Fibroblast of skin of abdomen (primary cell): ENCODE measurements at regions not wholly inside any gene's neighbourhood (a gene's known extent, or its start where the extent isn't known, plus 50 kb on each side); places are given as distances from the start of the nearest gene placed in this dataset.

Experiments used
- DNase-seq: peaks from one replicate; pipeline ENCODE4 v3.0.0-alpha.2; 2013

DNA sequence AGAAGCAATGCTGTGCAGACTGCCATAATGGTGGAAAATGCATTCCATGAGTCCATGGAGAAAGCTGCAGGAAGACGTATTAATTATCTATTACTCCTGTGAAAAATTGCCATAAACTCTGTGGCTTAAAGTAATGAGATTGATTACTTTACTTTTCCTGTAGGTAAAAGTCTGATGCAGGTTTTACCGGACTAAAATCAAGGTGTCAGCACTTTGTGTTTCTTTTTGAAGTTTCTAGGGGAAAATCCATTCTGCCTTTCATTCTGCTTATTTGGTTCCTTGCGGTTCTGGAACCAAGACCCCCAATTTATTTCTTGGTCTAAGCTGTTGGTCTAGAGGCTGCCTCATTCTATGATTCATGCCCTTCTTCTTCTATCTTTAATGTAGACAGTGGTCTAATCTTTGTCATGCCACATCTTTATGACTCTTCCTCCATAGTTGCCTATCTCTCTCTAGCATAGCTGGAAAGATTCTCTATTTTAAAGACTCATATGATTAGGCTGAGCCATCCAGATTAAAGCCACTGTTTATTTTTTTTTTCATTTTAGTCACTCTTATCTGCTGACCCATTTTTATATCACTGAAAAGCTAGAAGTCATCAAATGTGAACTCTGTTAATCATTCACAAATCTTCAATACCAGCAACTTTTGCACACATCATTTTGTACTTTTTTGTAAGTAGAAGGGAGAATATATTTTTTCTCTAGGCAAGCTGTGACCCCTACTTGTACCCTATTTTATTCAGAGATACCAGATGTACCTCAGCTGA is 2056.4 kb downstream of the PCDH7 start:
- no peak for DNase-seq

DNA sequence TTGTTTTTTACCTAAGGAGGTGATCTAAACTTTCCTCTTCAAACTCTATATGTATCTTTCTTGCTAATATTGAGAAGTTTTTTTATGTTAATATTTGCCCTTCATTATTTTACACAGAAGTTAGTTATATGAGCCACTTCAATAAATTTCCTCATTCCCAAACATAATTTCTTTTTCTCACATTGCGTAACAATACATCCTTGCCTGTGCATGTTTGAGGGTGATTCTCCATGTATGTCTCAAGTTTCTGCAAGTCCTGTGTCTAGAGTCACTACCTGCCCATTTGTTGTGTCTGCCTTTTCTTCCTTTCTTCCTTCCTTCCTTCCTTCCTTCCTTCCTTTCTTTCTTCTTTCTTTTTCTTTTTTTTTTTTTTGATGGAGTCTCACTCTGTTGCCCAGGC is 2057.9 kb downstream of the PCDH7 start:
- DNase-seq = no peak

DNA sequence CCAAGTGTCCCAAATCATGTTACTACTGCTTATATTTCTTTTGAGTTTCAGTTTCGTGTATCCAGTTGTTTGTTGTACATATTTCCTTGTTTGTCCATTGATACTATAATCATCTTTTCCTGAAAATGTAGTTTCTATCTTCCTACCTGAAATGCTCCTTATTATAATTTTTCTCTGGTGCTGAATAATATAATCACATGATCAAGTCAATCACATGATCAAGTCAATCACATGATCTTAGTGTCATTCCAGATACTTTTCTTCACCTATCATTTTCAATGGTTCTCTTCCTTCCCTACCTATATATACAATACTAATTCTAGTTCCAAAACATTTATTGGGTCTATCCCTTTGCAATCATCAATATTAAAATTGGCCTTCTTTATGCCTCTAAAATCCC is 2058.8 kb downstream of the PCDH7 start:
- no peak for DNase-seq

- DNase-seq = peak; percentile 18
Observed at GRCh38 chr4:32789026-32789608, 2068.9 kb downstream of the PCDH7 start.

DNA sequence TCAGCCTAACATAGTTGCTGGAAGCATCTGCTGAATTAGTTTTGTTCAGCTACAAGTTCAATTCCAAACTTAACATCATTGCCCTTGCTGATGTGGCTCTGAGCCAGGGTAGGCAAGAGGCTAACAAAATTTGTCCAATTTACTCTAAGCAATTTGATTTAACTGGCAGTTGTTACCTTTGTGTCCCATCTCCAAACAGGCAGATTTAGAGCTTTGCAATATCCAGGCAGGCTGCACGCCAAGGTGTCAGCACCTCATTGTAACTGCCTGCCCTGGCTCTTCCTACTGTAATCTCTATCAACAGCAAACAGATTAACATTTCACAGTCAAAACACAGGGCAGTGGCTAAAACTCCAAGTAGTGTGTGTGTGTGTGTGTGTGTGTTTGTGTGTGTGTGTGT is 2070.6 kb downstream of the PCDH7 start:
- DNase-seq = no peak

DNA sequence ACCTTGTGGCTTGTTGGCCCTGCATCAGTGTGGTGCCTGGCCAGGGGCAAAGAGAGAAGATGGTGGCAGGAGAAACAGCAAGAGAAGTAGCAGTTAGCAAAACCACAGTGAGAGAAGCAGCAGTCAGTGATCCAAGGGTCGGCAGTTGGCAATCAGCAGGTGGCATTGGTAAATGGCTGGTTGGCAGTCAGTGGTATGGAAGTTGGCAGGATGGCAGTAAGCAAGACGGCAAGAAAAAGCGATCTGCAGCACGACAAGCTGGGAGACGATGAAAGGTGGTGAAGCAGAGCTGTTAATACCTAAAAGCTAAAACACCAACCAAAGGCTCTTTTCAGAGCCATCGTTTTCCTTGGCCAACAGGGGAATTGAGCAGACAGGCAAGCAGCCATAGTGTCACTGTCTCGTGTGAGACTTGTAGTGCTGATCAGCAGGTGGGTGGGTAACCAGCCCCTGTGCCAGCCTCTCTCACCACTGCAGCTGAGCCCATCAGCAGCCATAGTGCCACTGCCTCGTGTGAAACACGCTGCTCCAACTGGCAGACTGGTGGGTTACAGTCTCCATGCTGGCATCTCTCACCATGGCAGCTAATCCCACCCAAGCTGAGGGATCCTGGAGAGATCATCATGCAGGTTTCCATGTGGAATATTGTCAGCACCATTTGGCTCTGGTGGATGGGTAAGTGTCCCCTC is 2078.4 kb downstream of the PCDH7 start:
- DNase-seq = no peak

DNA sequence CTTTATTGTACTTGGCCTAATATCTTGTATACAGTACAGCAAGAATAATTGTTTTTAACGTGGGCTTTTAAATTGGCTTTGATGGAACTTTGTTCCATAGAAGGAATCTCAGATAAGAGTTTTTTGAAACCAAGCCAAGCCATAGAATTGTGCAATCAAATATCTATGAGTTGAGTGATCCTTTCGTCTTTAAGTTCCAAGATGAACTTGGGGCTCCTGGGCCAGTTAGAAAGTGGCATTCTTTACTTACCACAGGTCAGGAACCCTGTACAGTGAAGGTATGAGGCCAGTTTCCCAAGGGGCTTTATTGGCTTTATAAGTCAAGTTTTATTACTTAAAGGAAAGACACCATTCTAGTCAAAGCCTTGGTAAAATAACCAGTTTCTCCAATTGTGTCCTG is 2104.2 kb downstream of the PCDH7 start:
- peak; percentile 49 for DNase-seq

DNA sequence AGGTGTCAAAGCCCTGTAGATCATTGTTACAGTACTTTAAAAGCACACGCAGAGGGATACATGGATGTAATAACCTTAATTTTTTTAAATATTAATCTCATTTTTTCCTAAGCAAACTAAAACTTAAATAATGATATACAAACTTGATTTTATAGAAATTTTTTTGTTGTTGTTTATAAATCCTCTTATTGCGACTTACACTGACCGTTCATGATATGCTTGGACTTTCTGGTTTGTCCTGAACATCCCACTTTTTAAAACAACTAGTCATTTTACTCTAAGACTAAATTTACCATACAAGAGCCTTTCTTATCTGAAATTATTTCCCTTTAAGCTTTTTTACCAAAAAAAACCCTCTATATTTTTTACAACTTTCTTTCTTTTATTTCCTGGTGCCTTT is 2106.0 kb downstream of the PCDH7 start:
- DNase-seq = no peak

- no peak for DNase-seq
Observed at GRCh38 chr4:32830160-32830559, 2110.0 kb downstream of the PCDH7 start.

GRCh38 chr4:32831104-32831503 is 2110.9 kb downstream of the PCDH7 start:
- no peak for DNase-seq

DNA sequence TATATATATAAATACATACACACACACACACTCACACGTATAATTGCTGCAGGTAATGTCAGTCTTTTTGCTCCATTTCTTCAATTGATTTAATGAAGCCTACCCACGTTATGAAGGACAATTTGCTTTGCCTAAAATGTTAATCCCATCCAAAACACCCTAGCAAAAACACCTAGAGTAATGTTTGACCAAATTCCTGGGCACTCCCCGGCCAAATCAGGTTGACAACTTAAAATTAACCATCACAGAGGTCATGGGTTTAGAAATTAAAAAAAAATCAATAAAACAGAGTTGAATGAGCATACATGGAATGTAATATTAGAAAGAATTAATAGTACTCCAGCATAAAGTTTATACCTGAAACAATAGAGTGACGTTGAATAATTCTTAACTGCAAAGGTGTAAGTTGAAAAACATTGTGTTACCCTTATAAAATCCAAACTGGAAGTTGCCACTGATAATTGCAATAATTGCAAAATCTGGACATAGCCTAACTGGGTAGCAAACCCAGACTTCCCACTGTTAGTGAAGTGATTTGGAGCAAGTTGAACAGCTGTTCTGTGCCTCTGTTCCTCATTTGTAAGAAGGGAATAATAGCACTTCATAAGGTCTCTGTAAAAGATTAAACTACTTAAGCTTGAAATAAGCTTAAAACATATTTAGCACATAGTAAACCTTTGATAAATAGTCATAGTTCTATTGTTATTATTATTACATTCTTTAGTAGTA is 2120.5 kb downstream of the PCDH7 start:
- DNase-seq = no peak

GRCh38 chr4:32841217-32841616 is 2121.0 kb downstream of the PCDH7 start:
- DNase-seq = no peak

- no peak for DNase-seq
Observed at GRCh38 chr4:32847461-32847860, 2127.3 kb downstream of the PCDH7 start.

- no peak for DNase-seq
Observed at GRCh38 chr4:32855622-32856021, 2135.5 kb downstream of the PCDH7 start.

DNA sequence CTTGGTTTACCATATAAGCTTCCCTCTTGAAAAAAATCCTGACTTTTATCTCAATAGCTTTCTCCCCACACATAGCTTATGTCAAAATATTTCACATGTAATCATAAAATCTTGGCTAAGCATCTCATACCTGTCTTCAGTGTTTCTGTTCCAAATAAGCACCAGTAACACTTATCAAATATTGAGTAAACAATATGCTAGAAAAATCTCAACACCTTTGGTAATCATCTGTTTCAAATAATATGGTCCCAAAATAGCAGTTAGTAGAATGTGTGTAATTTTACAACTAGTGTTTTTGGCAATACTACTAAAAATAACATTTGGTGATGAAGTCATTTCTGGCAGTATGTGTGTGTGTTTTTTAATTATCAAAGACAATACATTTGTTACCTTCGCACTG is 2138.2 kb downstream of the PCDH7 start:
- no peak for DNase-seq

DNA sequence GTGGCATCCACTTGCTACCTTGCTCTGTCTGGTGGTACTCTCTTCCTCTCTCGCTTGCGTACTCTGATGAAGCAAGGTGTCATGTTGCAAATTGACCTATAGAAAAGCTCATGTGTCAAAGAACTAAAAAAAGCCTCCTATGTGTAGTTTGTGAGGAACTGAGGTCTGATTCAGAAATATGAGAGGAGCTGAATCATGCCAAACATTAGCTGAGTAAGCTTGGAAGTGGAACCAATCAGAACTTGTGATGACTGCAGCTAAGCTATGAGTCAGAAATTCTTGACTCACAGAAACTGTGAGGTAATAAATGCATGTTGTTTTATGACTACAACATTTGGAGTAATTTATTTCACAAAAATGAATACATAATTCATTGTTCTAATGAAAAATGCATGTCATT is 2138.8 kb downstream of the PCDH7 start:
- peak; percentile 81 for DNase-seq

DNA sequence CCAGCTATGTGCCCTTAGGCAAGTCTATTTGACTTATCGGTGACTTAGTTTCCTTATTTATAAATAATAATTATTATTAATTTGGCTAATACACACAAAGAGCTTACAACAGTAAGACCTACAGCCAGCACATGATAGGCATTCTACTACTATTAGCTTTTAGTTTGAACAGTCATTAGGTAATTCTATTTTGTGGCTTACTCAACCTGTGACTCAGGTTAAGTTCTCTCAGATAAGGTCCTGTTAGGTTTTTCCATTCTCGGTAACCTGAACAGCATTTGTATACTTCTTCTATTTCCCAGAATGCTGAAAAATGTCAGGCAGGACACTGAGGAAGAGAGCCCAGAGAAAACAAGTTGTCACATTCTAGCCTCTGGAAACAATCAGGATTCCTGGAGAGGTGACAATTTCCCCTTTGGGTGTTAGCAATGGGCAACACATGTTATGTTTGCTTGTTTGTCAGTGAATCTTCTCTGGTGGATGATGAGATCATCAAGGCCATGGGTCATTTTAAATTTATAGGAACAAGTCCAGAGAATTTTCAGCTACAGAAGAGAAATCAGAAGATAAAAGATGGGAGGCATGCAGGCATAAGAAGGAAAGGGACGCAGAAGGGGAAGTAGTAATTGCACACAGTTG is 2144.7 kb downstream of the PCDH7 start:
- no peak for DNase-seq

GRCh38 chr4:32876546-32876945 is 2156.4 kb downstream of the PCDH7 start:
- DNase-seq = no peak

GRCh38 chr4:32879913-32880312 is 2159.7 kb downstream of the PCDH7 start:
- no peak for DNase-seq

GRCh38 chr4:32884198-32884597 is 2164.0 kb downstream of the PCDH7 start:
- DNase-seq = peak; percentile 39

DNA sequence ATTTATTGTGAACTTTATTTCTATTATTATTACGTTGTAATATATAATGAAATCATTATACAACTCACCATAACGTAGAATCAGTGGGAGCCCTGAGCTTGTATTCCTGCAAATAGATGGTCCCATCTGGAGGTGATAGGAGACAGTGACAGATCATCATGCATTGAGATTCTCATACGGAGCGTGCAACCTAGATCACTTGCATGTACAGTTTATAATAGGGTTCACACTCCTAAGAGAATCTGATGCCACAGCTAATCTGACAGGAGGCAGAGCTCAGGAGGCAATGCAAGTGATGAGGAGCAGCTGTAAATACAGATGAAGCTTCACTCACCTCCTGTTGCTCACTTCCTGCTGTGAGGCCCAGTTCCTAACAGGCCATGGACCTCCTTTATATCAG is 2170.2 kb downstream of the PCDH7 start:
- DNase-seq = no peak

- DNase-seq = no peak
Observed at GRCh38 chr4:32909053-32909452, 2188.9 kb downstream of the PCDH7 start.

DNA sequence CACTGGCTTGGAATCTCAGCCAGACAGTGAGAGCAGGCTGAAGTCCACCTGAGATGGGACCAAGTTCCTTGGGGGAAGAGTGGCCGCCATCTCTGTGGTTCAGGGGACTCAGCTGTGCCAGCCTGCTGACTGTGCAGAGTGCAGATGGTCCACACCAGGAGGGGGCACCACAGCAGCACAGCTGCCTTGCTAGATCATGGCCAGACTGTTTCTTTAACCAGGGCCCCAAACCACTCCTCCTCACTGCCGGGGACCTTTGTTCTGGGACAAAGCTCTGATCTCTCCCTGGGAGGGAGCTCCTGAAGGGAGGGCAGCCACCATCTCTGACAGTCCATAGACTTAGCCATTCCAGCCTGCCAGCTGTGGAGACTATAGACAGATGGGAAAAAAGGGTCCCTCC is 2189.6 kb downstream of the PCDH7 start:
- DNase-seq = no peak
